Adrenal gland (tissue), 9 donors: ENCODE measurements at regions not wholly inside any gene's neighbourhood (a gene's known extent, or its start where the extent isn't known, plus 50 kb on each side); places are given as distances from the start of the nearest gene placed in this dataset.

ENCODE experiments used
- DNase-seq, 7 donors: peaks; one replicate each; pipeline ENCODE4 v3.0.0-alpha.2; 2019 to 2020
- H3K27ac ChIP-seq, 5 donors: fragments of 200-600 bp; sonication (generic) in 4 of 5; 1 replicate in 3 of 5; 2 replicates in 2 of 5; pipeline versions ENCODE4 v1.5.1 to v1.8.0; 2016 to 2020; ENCODE audit warnings: mild to moderate bottlenecking in 1 of 5
- H3K27me3 ChIP-seq: fragments of 200-600 bp; 2 replicates; pipeline ENCODE4 v1.8.0; 2021
- H3K36me3 ChIP-seq, 2 donors: fragments of 200-600 bp; replicated peaks in 1 of 2; 1 replicate in 1 of 2; 2 replicates in 1 of 2; pipeline versions ENCODE4 v1.5.1 to v1.8.0; 2018 to 2022
- H3K4me1 ChIP-seq, 2 donors: fragments of 200-600 bp; replicated peaks in 1 of 2; 1 replicate in 1 of 2; 2 replicates in 1 of 2; pipeline versions ENCODE4 v1.5.1 to v1.8.0; 2018 to 2021
- H3K4me3 ChIP-seq, 4 donors: fragments of 200-600 bp; sonication (generic) in 3 of 4; one replicate each; pipeline ENCODE4 v1.5.1; 2016 to 2018
- H3K9me3 ChIP-seq, 3 donors: fragments of 200-600 bp; sonication (generic) in 1 of 3; replicated peaks in 1 of 3; 1 replicate in 2 of 3; 2 replicates in 1 of 3; pipeline versions ENCODE4 v1.5.1 to v1.8.0; 2016 to 2021
- CTCF ChIP-seq, 6 experiments: fragments of 450-650 bp in 4 of 6; fragments of 200-600 bp in 2 of 6; sonication (generic) in 1 of 6; IDR thresholded peaks; 1 replicate in 5 of 6; 2 replicates in 1 of 6; pipeline versions ENCODE4 v1.5.1 to v1.8.0; 2016 to 2021; ENCODE audit warnings: antibody characterized with exemption in 6 of 6, mild to moderate bottlenecking in 2 of 6, moderate library complexity in 1 of 6
- POLR2A ChIP-seq, 2 donors: fragments of 450-650 bp; IDR thresholded peaks; one replicate each; pipeline ENCODE4 v1.6.1; 2017; ENCODE audit warnings: antibody characterized with exemption in 2 of 2, mild to moderate bottlenecking in 2 of 2, moderate library complexity in 1 of 2
- WGBS, 4 donors: extraction: QIAGEN DNeasy Blood & Tissue Kit in 2 of 4; methylation state at CpG; one replicate each; pipeline versions ENCODE4 v1.1.5 to v1.1.7; 2013 to 2017; 5-methylcytosine and 5-hydroxymethylcytosine counted together
- intact Hi-C, 2 donors: fragments of 100-400 bp; cut with DNase I; formaldehyde crosslinking; loops; one replicate each; pipeline versions ENCODE4 v1.14.1 to v1.15.0; 2022 to 2023
- donor health status: healthy with polysubstance abuse.
- donor health status: Bipolar disorder and iron deficiency.
- donor health status: DM: yes; HTN: yes; CAD: no.
- donor health status: DM: no; HTN: no; CAD: no.
- donor health status: DM: no; HTN: no; CAD: no.

- Histone ChIP-seq H3K9me3 (no peaks in the 10 kb centered on the region), H3K27me3 (no peaks in the 10 kb centered on the region), H3K27ac (no peak overlapping the region), H3K4me1 (no peaks in the 10 kb centered on the region), H3K4me3 (no peak overlapping the region), H3K36me3 (no peaks in the 10 kb centered on the region)
- WGBS, 4 donors, result 80 to 86% (median 81%) methylated on average over 2 of the region's 2 CpGs
- DNase-seq, result no peak
- TF ChIP-seq POLR2A (IDR thresholded peaks at IDR 0.05), result no peak
- no peak for TF ChIP-seq CTCF (IDR thresholded peaks at IDR 0.05)
- intact Hi-C loops, result no loop called here
Observed at GRCh38 chr1:56196839-56197238, 382.5 kb downstream of the PLPP3 start.

GRCh38 chr1:56194701-56195300, 384.6 kb downstream of the PLPP3 start:
- WGBS, 4 donors, result 71 to 97% (median 80%) methylated on average over 1 of the region's 1 CpG

GRCh38 chr1:56193656-56194055, 385.7 kb downstream of the PLPP3 start:
- H3K4me3 ChIP-seq, result no peak overlapping the region

More at GRCh38 chr1:56194701-56195300, 384.6 kb downstream of the PLPP3 start:
- TF ChIP-seq POLR2A (IDR thresholded peaks at IDR 0.05) (no peak), CTCF (IDR thresholded peaks at IDR 0.05) (no peak)
- no peak for DNase-seq
- Histone ChIP-seq H3K27me3 (no peaks in the 10 kb centered on the region), H3K36me3 (no peaks in the 10 kb centered on the region), H3K27ac (no peak overlapping the region), H3K4me3 (no peak overlapping the region), H3K9me3 (no peaks in the 10 kb centered on the region), H3K4me1 (no peaks in the 10 kb centered on the region)
- intact Hi-C loops, result no loop called here

GRCh38 chr1:56191369-56191768, 388.0 kb downstream of the PLPP3 start:
- intact Hi-C loops, result no loop called here
- Histone ChIP-seq H3K9me3 (no peaks in the 10 kb centered on the region), H3K36me3 (no peaks in the 10 kb centered on the region), H3K4me1 (no peaks in the 10 kb centered on the region), H3K27ac (no peak overlapping the region), H3K4me3 (no peak overlapping the region), H3K27me3 (no peaks in the 10 kb centered on the region)
- WGBS, 4 donors, result 75 to 90% (median 83%) methylated on average over 4 of the region's 4 CpGs
- no peak for DNase-seq
- TF ChIP-seq CTCF (IDR thresholded peaks at IDR 0.05) (no peak), POLR2A (IDR thresholded peaks at IDR 0.05) (no peak)

More at GRCh38 chr1:56193656-56194055, 385.7 kb downstream of the PLPP3 start:
- H3K9me3 ChIP-seq, result no peaks in the 10 kb centered on the region
- intact Hi-C loops, result no loop called here
- no peaks in the 10 kb centered on the region for H3K27me3 ChIP-seq
- DNase-seq, result no peak
- H3K27ac ChIP-seq, result no peak overlapping the region
- TF ChIP-seq CTCF (IDR thresholded peaks at IDR 0.05) (no peak), POLR2A (IDR thresholded peaks at IDR 0.05) (no peak)
- H3K36me3 ChIP-seq, result no peaks in the 10 kb centered on the region
- H3K4me1 ChIP-seq, result no peaks in the 10 kb centered on the region
- WGBS, 4 donors, result 72 to 81% (median 78%) methylated on average over 1 of the region's 1 CpG
